ENCODE measurements at regions not wholly inside any gene's neighbourhood (a gene's known extent, or its start where the extent isn't known, plus 50 kb on each side); places are given as distances from the start of the nearest gene placed in this dataset.

DNA sequence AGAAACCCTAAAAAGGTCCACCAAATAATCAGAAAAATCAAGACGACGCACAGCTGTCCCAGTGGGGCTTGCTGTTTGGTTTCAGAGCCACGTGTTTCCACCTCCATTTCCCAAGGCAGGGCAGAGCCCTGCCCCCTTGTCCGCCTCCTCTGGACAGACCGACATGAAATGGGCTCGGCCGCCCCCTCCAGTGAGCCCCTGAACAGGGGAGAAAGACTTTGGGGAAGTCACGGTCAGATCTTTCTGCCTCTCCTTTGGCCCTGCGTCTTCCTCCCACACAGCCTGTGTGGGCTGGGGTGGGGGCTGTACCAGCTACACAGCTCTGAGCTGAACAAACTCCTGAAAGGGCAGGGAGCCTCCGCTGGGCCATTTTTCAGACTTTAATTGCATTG, 230.7 kb downstream of the ENGASE start:
- Histone ChIP-seq H3K27me3 (ENCODE audit: low read length) (no peaks in the 10 kb centered on the region), H3K4me1 (ENCODE audit: low read length) (peaks cover 36% of the 10 kb centered on the region), H3K9me2 (replicated peaks; ENCODE audit: insufficient read depth, low read length) (no peaks in the 10 kb centered on the region), H3K79me2 (ENCODE audit: low read length) (no peaks in the 10 kb centered on the region), H4K20me1 (ENCODE audit: insufficient read depth, low read depth, low read length) (no peaks in the 10 kb centered on the region; the same call in 1 of the 2 replicates), H2AFZ (ENCODE audit: low read length) (no peak overlapping the region), H3K4me3 (ENCODE audit: low read length) (no peak overlapping the region), H3K4me2 (ENCODE audit: low read depth, low read length, poor library complexity, severe bottlenecking) (no peak overlapping the region), H3K9me3 (ENCODE audit: low read length) (no peaks in the 10 kb centered on the region), H3K36me3 (ENCODE audit: insufficient read depth, low read length) (no peaks in the 10 kb centered on the region), H3K9ac (ENCODE audit: low read length) (no peak overlapping the region), H3K27ac (ENCODE audit: low read length) (no peak overlapping the region)
- no peak for DNase-seq

DNA sequence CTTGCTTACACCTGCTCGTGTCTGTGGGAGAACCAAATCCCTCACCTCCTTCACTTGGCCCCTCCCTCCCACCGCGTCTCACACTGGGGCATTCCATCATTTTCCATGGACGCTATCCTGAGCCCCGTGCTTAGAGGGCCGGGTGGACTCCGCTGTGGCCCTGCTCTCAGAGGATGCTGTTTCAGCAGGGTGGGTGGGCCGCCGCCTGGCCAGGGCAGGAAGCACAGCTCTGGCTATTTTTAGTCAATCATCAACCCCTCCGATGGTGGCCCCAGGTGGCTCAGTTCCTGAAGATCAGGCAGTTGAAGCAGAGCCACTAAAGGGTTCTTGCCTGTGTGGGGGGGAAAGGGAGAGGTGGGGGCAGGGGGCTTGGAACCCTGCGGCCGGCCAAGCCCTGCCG, 230.3 kb downstream of the ENGASE start:
- DNase-seq: no peak
- H4K20me1 ChIP-seq (ENCODE audit: insufficient read depth, low read depth, low read length): no peaks in the 10 kb centered on the region; the same call in 1 of the 2 replicates
- H3K27ac ChIP-seq (ENCODE audit: low read length): no peak overlapping the region
- no peaks in the 10 kb centered on the region for H3K36me3 ChIP-seq (ENCODE audit: insufficient read depth, low read length)
- no peaks in the 10 kb centered on the region for H3K9me3 ChIP-seq (ENCODE audit: low read length)
- H3K4me3 ChIP-seq (ENCODE audit: low read length): no peak overlapping the region
- H3K27me3 ChIP-seq (ENCODE audit: low read length): no peaks in the 10 kb centered on the region
- H3K9me2 ChIP-seq (replicated peaks; ENCODE audit: insufficient read depth, low read length): no peaks in the 10 kb centered on the region
- no peak overlapping the region for H2AFZ ChIP-seq (ENCODE audit: low read length)
- no peaks in the 10 kb centered on the region for H3K79me2 ChIP-seq (ENCODE audit: low read length)
- H3K9ac ChIP-seq (ENCODE audit: low read length): no peak overlapping the region
- H3K4me1 ChIP-seq (ENCODE audit: low read length): peaks cover 36% of the 10 kb centered on the region
- no peak overlapping the region for H3K4me2 ChIP-seq (ENCODE audit: low read depth, low read length, poor library complexity, severe bottlenecking)

- no peaks in the 10 kb centered on the region for H3K9me3 ChIP-seq (ENCODE audit: low read length)
- no peak overlapping the region for H3K9ac ChIP-seq (ENCODE audit: low read length)
- no peaks in the 10 kb centered on the region; the same call in 1 of the 2 replicates for H4K20me1 ChIP-seq (ENCODE audit: insufficient read depth, low read depth, low read length)
- no peaks in the 10 kb centered on the region for H3K36me3 ChIP-seq (ENCODE audit: insufficient read depth, low read length)
- H3K4me3 ChIP-seq (ENCODE audit: low read length): no peak overlapping the region
- no peak overlapping the region for H3K4me2 ChIP-seq (ENCODE audit: low read depth, low read length, poor library complexity, severe bottlenecking)
- no peaks in the 10 kb centered on the region for H3K79me2 ChIP-seq (ENCODE audit: low read length)
- DNase-seq: no peak
- H3K4me1 ChIP-seq (ENCODE audit: low read length): peaks cover 36% of the 10 kb centered on the region
- no peak overlapping the region for H2AFZ ChIP-seq (ENCODE audit: low read length)
- no peak overlapping the region for H3K27ac ChIP-seq (ENCODE audit: low read length)
- no peaks in the 10 kb centered on the region for H3K27me3 ChIP-seq (ENCODE audit: low read length)
- H3K9me2 ChIP-seq (replicated peaks; ENCODE audit: insufficient read depth, low read length): no peaks in the 10 kb centered on the region
Measured at GRCh38 chr17:79303641-79304205, 229.1 kb downstream of the ENGASE start.

DNA sequence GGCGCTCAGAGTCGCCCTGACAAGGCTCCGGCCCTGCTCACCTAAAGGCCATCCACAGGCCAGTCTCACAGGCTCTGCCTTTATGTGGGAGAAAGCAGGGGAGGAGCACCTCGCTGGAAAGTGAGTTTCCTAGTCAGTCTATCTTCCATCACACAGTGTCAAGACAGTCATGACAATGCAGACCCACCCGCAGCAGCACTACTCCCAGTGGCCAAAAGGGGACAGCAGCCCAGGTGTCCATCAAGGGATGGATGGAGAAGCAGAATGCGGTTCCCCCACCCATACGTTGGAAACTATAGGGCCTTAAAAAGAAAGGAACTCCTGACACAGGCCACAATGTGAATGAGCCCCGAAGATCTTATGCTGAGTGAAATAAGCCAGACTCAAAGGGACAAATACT, 226.8 kb downstream of the ENGASE start:
- Histone ChIP-seq H3K9me2 (replicated peaks; ENCODE audit: insufficient read depth, low read length) (no peaks in the 10 kb centered on the region), H3K9me3 (ENCODE audit: low read length) (no peaks in the 10 kb centered on the region), H3K27me3 (ENCODE audit: low read length) (no peaks in the 10 kb centered on the region), H3K79me2 (ENCODE audit: low read length) (no peaks in the 10 kb centered on the region), H3K4me3 (ENCODE audit: low read length) (no peak overlapping the region), H3K9ac (ENCODE audit: low read length) (no peak overlapping the region), H2AFZ (ENCODE audit: low read length) (no peak overlapping the region), H3K36me3 (ENCODE audit: insufficient read depth, low read length) (no peaks in the 10 kb centered on the region), H3K4me1 (ENCODE audit: low read length) (peaks cover 24% of the 10 kb centered on the region), H3K4me2 (ENCODE audit: low read depth, low read length, poor library complexity, severe bottlenecking) (no peak overlapping the region), H4K20me1 (ENCODE audit: insufficient read depth, low read depth, low read length) (no peaks in the 10 kb centered on the region; the same call in 1 of the 2 replicates), H3K27ac (ENCODE audit: low read length) (no peak overlapping the region)
- no peak for DNase-seq

- H3K9me3 ChIP-seq (ENCODE audit: low read length): no peaks in the 10 kb centered on the region
- no peaks in the 10 kb centered on the region for H3K27me3 ChIP-seq (ENCODE audit: low read length)
- no peak overlapping the region for H3K27ac ChIP-seq (ENCODE audit: low read length)
- H3K4me2 ChIP-seq (ENCODE audit: low read depth, low read length, poor library complexity, severe bottlenecking): no peak overlapping the region
- H2AFZ ChIP-seq (ENCODE audit: low read length): no peak overlapping the region
- peak; percentile 46 for DNase-seq
- no peaks in the 10 kb centered on the region for H3K36me3 ChIP-seq (ENCODE audit: insufficient read depth, low read length)
- H3K9ac ChIP-seq (ENCODE audit: low read length): no peak overlapping the region
- no peaks in the 10 kb centered on the region for H3K79me2 ChIP-seq (ENCODE audit: low read length)
- no peaks in the 10 kb centered on the region for H4K20me1 ChIP-seq (ENCODE audit: insufficient read depth, low read depth, low read length)
- peaks cover 7% of the 10 kb centered on the region; the same call in 1 of the 2 replicates for H3K4me1 ChIP-seq (ENCODE audit: low read length)
- no peak overlapping the region for H3K4me3 ChIP-seq (ENCODE audit: low read length)
- no peaks in the 10 kb centered on the region for H3K9me2 ChIP-seq (replicated peaks; ENCODE audit: insufficient read depth, low read length)
Measured at GRCh38 chr17:79299349-79299748, 224.7 kb downstream of the ENGASE start.

- Histone ChIP-seq H3K4me2 (ENCODE audit: low read depth, low read length, poor library complexity, severe bottlenecking) (no peak overlapping the region), H3K36me3 (ENCODE audit: insufficient read depth, low read length) (no peaks in the 10 kb centered on the region), H3K9me3 (ENCODE audit: low read length) (no peaks in the 10 kb centered on the region), H2AFZ (ENCODE audit: low read length) (no peak overlapping the region), H3K4me3 (ENCODE audit: low read length) (no peak overlapping the region), H3K27me3 (ENCODE audit: low read length) (no peaks in the 10 kb centered on the region), H3K27ac (ENCODE audit: low read length) (no peak overlapping the region), H3K9ac (ENCODE audit: low read length) (no peak overlapping the region), H3K4me1 (ENCODE audit: low read length) (peaks cover 4% of the 10 kb centered on the region; the same call in 1 of the 2 replicates), H4K20me1 (ENCODE audit: insufficient read depth, low read depth, low read length) (no peaks in the 10 kb centered on the region), H3K9me2 (replicated peaks; ENCODE audit: insufficient read depth, low read length) (no peaks in the 10 kb centered on the region), H3K79me2 (ENCODE audit: low read length) (no peaks in the 10 kb centered on the region)
- no peak for DNase-seq
Measured at GRCh38 chr17:79298799-79299198, 224.2 kb downstream of the ENGASE start.

GRCh38 chr17:79296243-79296642, 221.6 kb downstream of the ENGASE start:
- Histone ChIP-seq H2AFZ (ENCODE audit: low read length) (no peak overlapping the region), H3K79me2 (ENCODE audit: low read length) (no peaks in the 10 kb centered on the region), H3K9me3 (ENCODE audit: low read length) (no peaks in the 10 kb centered on the region), H4K20me1 (ENCODE audit: insufficient read depth, low read depth, low read length) (no peaks in the 10 kb centered on the region), H3K4me3 (ENCODE audit: low read length) (no peak overlapping the region), H3K36me3 (ENCODE audit: insufficient read depth, low read length) (no peaks in the 10 kb centered on the region), H3K9ac (ENCODE audit: low read length) (no peak overlapping the region), H3K9me2 (replicated peaks; ENCODE audit: insufficient read depth, low read length) (no peaks in the 10 kb centered on the region), H3K4me2 (ENCODE audit: low read depth, low read length, poor library complexity, severe bottlenecking) (no peak overlapping the region), H3K4me1 (ENCODE audit: low read length) (no peaks in the 10 kb centered on the region), H3K27ac (ENCODE audit: low read length) (no peak overlapping the region), H3K27me3 (ENCODE audit: low read length) (no peaks in the 10 kb centered on the region)
- DNase-seq: no peak

DNA sequence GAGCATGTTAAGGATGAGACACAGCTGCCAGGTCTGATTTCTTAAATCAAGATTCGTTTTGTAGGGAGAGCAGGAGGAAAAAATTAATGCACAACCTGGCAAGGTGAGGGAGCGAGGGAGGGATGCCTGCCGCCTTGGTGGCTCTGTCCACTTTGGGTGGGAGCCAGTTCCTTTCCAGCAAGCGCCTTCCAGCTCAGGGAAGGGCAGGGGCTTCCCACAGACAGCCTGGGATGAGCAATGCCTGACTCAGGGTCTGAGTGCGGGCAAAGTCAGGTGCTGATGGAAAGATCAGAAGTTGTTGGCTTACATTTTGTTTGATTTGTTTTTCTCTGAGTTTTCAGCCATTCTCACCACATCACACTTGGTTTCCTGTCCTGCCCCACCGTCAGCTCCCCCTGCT, 220.7 kb downstream of the ENGASE start:
- Histone ChIP-seq H3K79me2 (ENCODE audit: low read length) (no peaks in the 10 kb centered on the region), H3K36me3 (ENCODE audit: insufficient read depth, low read length) (no peaks in the 10 kb centered on the region), H3K4me3 (ENCODE audit: low read length) (no peak overlapping the region), H3K9me2 (replicated peaks; ENCODE audit: insufficient read depth, low read length) (no peaks in the 10 kb centered on the region), H3K27me3 (ENCODE audit: low read length) (no peaks in the 10 kb centered on the region), H3K4me1 (ENCODE audit: low read length) (no peaks in the 10 kb centered on the region), H3K4me2 (ENCODE audit: low read depth, low read length, poor library complexity, severe bottlenecking) (no peak overlapping the region), H3K27ac (ENCODE audit: low read length) (no peak overlapping the region), H3K9ac (ENCODE audit: low read length) (no peak overlapping the region), H4K20me1 (ENCODE audit: insufficient read depth, low read depth, low read length) (no peaks in the 10 kb centered on the region), H3K9me3 (ENCODE audit: low read length) (no peaks in the 10 kb centered on the region), H2AFZ (ENCODE audit: low read length) (no peak overlapping the region)
- DNase-seq: no peak
